H1 (cell line): ENCODE measurements at regions not wholly inside any gene's neighbourhood (a gene's known extent, or its start where the extent isn't known, plus 50 kb on each side); places are given as distances from the start of the nearest gene placed in this dataset.

Experiments
- CTCF ChIA-PET: fragments of 300-600 bp; sonication (Branson Sonifier 250); formaldehyde crosslinking; loops from one replicate; lab custom pipeline; 2021; ENCODE audit not compliant: partially characterized antibody; lab: Charles Lee
- POLR2A ChIA-PET: fragments of 300-600 bp; sonication (Branson Sonifier 250); formaldehyde crosslinking; loops from one replicate; lab custom pipeline; 2021; ENCODE audit warnings: inconsistent platforms; ENCODE audit not compliant: partially characterized antibody; lab: Charles Lee
- DNase-seq, 2 experiments: peaks; one replicate each; pipeline versions ENCODE4 v3.0.0 to v3.0.0-alpha.2; 2010 to 2022; ENCODE audit warnings: low spot score in 2 of 2, low read depth in 1 of 2, mixed read lengths in 1 of 2
- FAIRE-seq: peaks from 2 replicates; lab custom pipeline; 2011; peaks lifted over from hg19 to GRCh38; lab: Jason Lieb, UNC
- H2AFZ ChIP-seq: 2 replicates; pipeline ENCODE4 v1.8.1; 2012; ENCODE audit warnings: low read length, inconsistent platforms
- H2AK5ac ChIP-seq: 2 replicates; pipeline ENCODE4 v1.6.1; 2013; ENCODE audit warnings: low read depth, low read length
- H2BK120ac ChIP-seq: replicated peaks from 2 replicates; pipeline ENCODE3; 2013; ENCODE audit warnings: low read depth, low read length, inconsistent platforms
- H2BK12ac ChIP-seq: 2 replicates; pipeline ENCODE4 v1.6.1; 2013; ENCODE audit warnings: low read depth, low read length
- H2BK15ac ChIP-seq: 2 replicates; pipeline ENCODE4 v1.6.1; 2013; ENCODE audit warnings: low read length
- H2BK20ac ChIP-seq: 2 replicates; pipeline ENCODE4 v1.6.1; 2013; ENCODE audit warnings: low read length
- H2BK5ac ChIP-seq: 2 replicates; pipeline ENCODE4 v1.6.1; 2013; ENCODE audit warnings: low read depth, low read length
- H3K14ac ChIP-seq: 2 replicates; pipeline ENCODE4 v1.6.1; 2013; ENCODE audit warnings: inconsistent platforms; ENCODE audit not compliant: insufficient read length
- H3K18ac ChIP-seq: 2 replicates; pipeline ENCODE4 v1.6.1; 2013; ENCODE audit warnings: low read length; ENCODE audit errors: extremely low read depth
- H3K23ac ChIP-seq: 2 replicates; pipeline ENCODE4 v1.6.1; 2013; ENCODE audit warnings: inconsistent platforms; ENCODE audit not compliant: insufficient read length
- H3K23me2 ChIP-seq: 2 replicates; pipeline ENCODE4 v1.6.1; 2013; ENCODE audit warnings: low read depth, low read length
- H3K27ac ChIP-seq: 2 replicates; pipeline ENCODE4 v1.6.1; 2011; ENCODE audit warnings: low read depth, low read length, inconsistent platforms
- H3K27me3 ChIP-seq, 4 experiments: replicated peaks in 1 of 4; 1 replicate in 1 of 4; 2 replicates in 3 of 4; pipeline versions ENCODE4 v1.6.1 to v1.8.1; 2011 to 2013; ENCODE audit warnings: low read length in 3 of 4, mild to moderate bottlenecking in 3 of 4, inconsistent platforms in 2 of 4, mixed read lengths in 2 of 4, moderate library complexity in 1 of 4; ENCODE audit not compliant: control insufficient read depth in 3 of 4, insufficient read depth in 3 of 4; ENCODE audit errors: extremely low read depth in 1 of 4
- H3K36me3 ChIP-seq, 4 experiments: 2 replicates each; pipeline versions ENCODE4 v1.6.1 to v1.8.1; 2011 to 2013; ENCODE audit warnings: mild to moderate bottlenecking in 4 of 4, low read length in 3 of 4, moderate library complexity in 2 of 4, control low read depth in 1 of 4, inconsistent platforms in 1 of 4; ENCODE audit not compliant: insufficient read depth in 4 of 4, control insufficient read depth in 2 of 4
- H3K4ac ChIP-seq: replicated peaks from 2 replicates; pipeline ENCODE3; 2013; ENCODE audit warnings: low read length, low read depth, mixed read lengths, inconsistent platforms; ENCODE audit not compliant: insufficient read length
- H3K4me1 ChIP-seq, 4 experiments: replicated peaks in 1 of 4; 1 replicate in 1 of 4; 2 replicates in 3 of 4; pipeline versions ENCODE4 v1.6.1 to v1.8.1; 2011 to 2013; ENCODE audit warnings: low read length in 3 of 4, inconsistent platforms in 2 of 4, mixed read lengths in 1 of 4; ENCODE audit not compliant: insufficient read depth in 4 of 4, control insufficient read depth in 3 of 4
- H3K4me2 ChIP-seq, 2 experiments: 2 replicates each; pipeline versions ENCODE4 v1.6.1 to v1.8.1; 2011 to 2013; ENCODE audit warnings: low read depth in 2 of 2, low read length in 2 of 2, control low read depth in 1 of 2, inconsistent platforms in 1 of 2, mild to moderate bottlenecking in 1 of 2; ENCODE audit not compliant: insufficient read depth in 1 of 2
- H3K4me3 ChIP-seq, 4 experiments: fragments of 200-600, 300-600 bp in 1 of 4; sonication (generic), shearing (Covaris generic), sonication (Bioruptor Twin) in 1 of 4; 2 replicates each; pipeline versions ENCODE4 v1.5.1 to v1.8.1; 2011 to 2016; ENCODE audit warnings: low read length in 4 of 4, low read depth in 3 of 4, control low read depth in 2 of 4, inconsistent platforms in 2 of 4, mild to moderate bottlenecking in 2 of 4, mixed read lengths in 1 of 4, moderate library complexity in 1 of 4; ENCODE audit not compliant: insufficient read depth in 2 of 4; ENCODE audit errors: extremely low read depth in 1 of 4
- H3K56ac ChIP-seq: replicated peaks from 2 replicates; pipeline ENCODE3; 2013; ENCODE audit warnings: low read depth, mild to moderate bottlenecking, mixed read lengths, low read length, inconsistent platforms; ENCODE audit not compliant: insufficient read length
- H3K79me1 ChIP-seq: 2 replicates; pipeline ENCODE4 v1.6.1; 2013; ENCODE audit warnings: low read depth, low read length, control low read depth
- H3K79me2 ChIP-seq, 2 experiments: 2 replicates each; pipeline versions ENCODE4 v1.6.1 to v1.8.1; 2012 to 2013; ENCODE audit warnings: low read length in 2 of 2, mild to moderate bottlenecking in 2 of 2, inconsistent platforms in 1 of 2; ENCODE audit not compliant: insufficient read depth in 2 of 2, control insufficient read depth in 1 of 2
- H3K9ac ChIP-seq, 4 experiments: replicated peaks in 1 of 4; 1 replicate in 1 of 4; 2 replicates in 3 of 4; pipeline versions ENCODE4 v1.6.1 to v1.8.1; 2011 to 2013; ENCODE audit warnings: low read depth in 3 of 4, low read length in 3 of 4, control low read depth in 2 of 4, mild to moderate bottlenecking in 2 of 4, moderate library complexity in 2 of 4, inconsistent platforms in 1 of 4; ENCODE audit errors: extremely low read depth in 1 of 4
- H3K9me3 ChIP-seq, 2 experiments: 2 replicates each; pipeline versions ENCODE4 v1.6.1 to v1.8.1; 2012 to 2013; ENCODE audit warnings: mild to moderate bottlenecking in 2 of 2, moderate library complexity in 2 of 2, control low read depth in 1 of 2, inconsistent platforms in 1 of 2, low read depth in 1 of 2, low read length in 1 of 2, mixed read lengths in 1 of 2; ENCODE audit not compliant: insufficient read depth in 2 of 2
- H4K20me1 ChIP-seq, 2 experiments: replicated peaks in 1 of 2; 2 replicates each; pipeline versions ENCODE3 to v1.8.1; 2011 to 2013; ENCODE audit warnings: inconsistent platforms in 2 of 2, low read length in 2 of 2, mild to moderate bottlenecking in 1 of 2; ENCODE audit not compliant: insufficient read depth in 2 of 2, control insufficient read depth in 1 of 2
- H4K5ac ChIP-seq: 2 replicates; pipeline ENCODE4 v1.6.1; 2013; ENCODE audit warnings: low read length, low read depth, mixed read lengths, inconsistent platforms; ENCODE audit not compliant: insufficient read length
- H4K8ac ChIP-seq: 2 replicates; pipeline ENCODE4 v1.8.0; 2013; ENCODE audit warnings: mild to moderate bottlenecking, moderate library complexity, low read length, inconsistent platforms; ENCODE audit not compliant: insufficient read depth; ENCODE audit errors: extremely low read depth
- H4K91ac ChIP-seq: replicated peaks from 2 replicates; pipeline ENCODE3; 2013; ENCODE audit warnings: low read length, mixed read lengths, inconsistent platforms; ENCODE audit not compliant: insufficient read length
- JUN ChIP-seq: IDR thresholded peaks from 2 replicates; pipeline ENCODE4 v1.6.1; 2011; ENCODE audit warnings: low read depth, mild to moderate bottlenecking, improper control_type of control experiment, low read length
- JUND ChIP-seq: IDR thresholded peaks from 2 replicates; pipeline ENCODE4 v1.6.1; 2011; ENCODE audit warnings: mild to moderate bottlenecking, improper control_type of control experiment, low read length
- KDM1A ChIP-seq: fragments of 200-600, 300-600 bp; sonication (generic); IDR thresholded peaks from 2 replicates; pipeline ENCODE4 v1.7.1; 2016; ENCODE audit warnings: mild to moderate bottlenecking, low read length, borderline replicate concordance
- NRF1 ChIP-seq: IDR thresholded peaks from 2 replicates; pipeline ENCODE4 v1.6.1; 2011; ENCODE audit warnings: mild to moderate bottlenecking, low read depth, low read length, improper control_type of control experiment
- RNF2 ChIP-seq: fragments of 200-900, 300-1000 bp; sonication (generic); IDR thresholded peaks from 2 replicates; pipeline ENCODE4 v1.7.1; 2016; ENCODE audit warnings: borderline replicate concordance, low read depth, mild to moderate bottlenecking, antibody characterized with exemption, low read length; ENCODE audit not compliant: poor library complexity, severe bottlenecking; ENCODE audit errors: missing control alignments
- SP2 ChIP-seq: IDR thresholded peaks from 2 replicates; pipeline ENCODE4 v1.6.1; 2012; ENCODE audit warnings: mild to moderate bottlenecking, low read length, inconsistent platforms
- SRF ChIP-seq: IDR thresholded peaks from 2 replicates; pipeline ENCODE4 v1.6.1; 2011; ENCODE audit warnings: mild to moderate bottlenecking, low read depth, low read length, moderate library complexity
- TAF7 ChIP-seq: optimal IDR thresholded peaks from 2 replicates; pipeline ENCODE3; 2011; ENCODE audit warnings: low read depth, mild to moderate bottlenecking, inconsistent platforms, low read length, moderate library complexity, borderline replicate concordance
- TBP ChIP-seq: IDR thresholded peaks from 2 replicates; pipeline ENCODE4 v1.6.1; 2011; ENCODE audit warnings: low read depth, low read length, improper control_type of control experiment
- TEAD4 ChIP-seq: IDR thresholded peaks from 2 replicates; pipeline ENCODE4 v1.6.1; 2012; ENCODE audit warnings: low read depth, low read length, inconsistent platforms, mixed read lengths
- WGBS, 2 experiments: shearing (Covaris generic) in 1 of 2; methylation state at CpG; one replicate each; pipeline versions ENCODE4 v1.1.6 to v1.1.7; 2013 to 2015; ENCODE audit warnings: low lambda C conversion rate in 2 of 2, mixed read lengths in 2 of 2, inconsistent platforms in 1 of 2, low coverage in 1 of 2, missing lambda C conversion rate in 1 of 2; ENCODE audit not compliant: insufficient replicate concordance in 2 of 2, insufficient coverage in 1 of 2, insufficient read length in 1 of 2; ENCODE audit errors: extremely low coverage in 1 of 2, missing lambda C conversion rate in 1 of 2; 5-methylcytosine and 5-hydroxymethylcytosine counted together
- TF ChIP-seq, protein P1 (sequence below): IDR thresholded peaks from 2 replicates; pipeline ENCODE4 v1.6.1; 2011; ENCODE audit warnings: low read length, improper control_type of control experiment
- TF ChIP-seq, protein P2 (sequence below): IDR thresholded peaks from 2 replicates; pipeline ENCODE4 v1.6.1; 2012; ENCODE audit warnings: inconsistent platforms

DNA sequence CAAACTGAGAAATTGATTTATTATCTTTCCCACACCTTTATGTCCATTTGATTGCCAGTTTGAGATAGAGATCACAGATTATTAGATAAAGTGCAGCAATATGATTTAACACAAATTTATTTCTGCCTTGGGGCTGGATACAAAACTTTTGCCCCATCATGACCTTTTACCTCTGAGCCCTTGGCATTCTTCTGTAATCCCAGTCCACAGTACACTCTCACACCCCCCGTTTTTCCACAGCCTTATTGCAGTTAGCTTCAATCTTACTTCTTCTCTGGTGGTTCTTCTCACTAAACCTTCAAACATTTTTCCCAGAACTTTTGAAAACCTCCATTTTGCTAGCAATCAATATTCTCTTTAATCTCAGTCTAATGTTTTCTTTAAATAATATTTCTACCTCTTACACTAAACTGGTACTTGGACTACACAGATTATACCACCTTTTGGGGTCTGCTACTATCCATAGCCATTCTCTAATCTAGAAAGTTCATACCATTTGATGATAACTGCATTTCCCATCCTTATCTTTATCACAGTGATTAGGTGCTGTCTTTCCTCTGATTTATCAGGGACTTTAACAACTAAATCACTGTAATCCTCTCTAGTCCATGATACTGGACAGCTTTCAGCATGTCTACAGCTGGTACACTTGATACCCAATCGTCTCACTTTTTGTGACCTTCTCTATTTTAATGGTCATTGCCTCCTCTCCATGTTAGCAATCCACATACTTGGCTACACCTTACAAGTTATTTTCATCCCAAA is 186.7 kb upstream of the PDE3A start:
- no peak overlapping the region for H4K91ac ChIP-seq
- CTCF ChIA-PET, result no interaction called here
- WGBS, 2 experiments, result 77% methylated on average over 2 of the region's 2 CpGs; no CpG with 5 or more reads in 1 of the 2 experiments
- TF ChIP-seq, protein P1, sequence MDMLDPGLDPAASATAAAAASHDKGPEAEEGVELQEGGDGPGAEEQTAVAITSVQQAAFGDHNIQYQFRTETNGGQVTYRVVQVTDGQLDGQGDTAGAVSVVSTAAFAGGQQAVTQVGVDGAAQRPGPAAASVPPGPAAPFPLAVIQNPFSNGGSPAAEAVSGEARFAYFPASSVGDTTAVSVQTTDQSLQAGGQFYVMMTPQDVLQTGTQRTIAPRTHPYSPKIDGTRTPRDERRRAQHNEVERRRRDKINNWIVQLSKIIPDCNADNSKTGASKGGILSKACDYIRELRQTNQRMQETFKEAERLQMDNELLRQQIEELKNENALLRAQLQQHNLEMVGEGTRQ, result no peak
- TF ChIP-seq JUND (no peak), TBP (no peak), SP2 (no peak), SRF (no peak), TAF7 (no peak), KDM1A (no peak), NRF1 (no peak), JUN (no peak), RNF2 (no peak), TEAD4 (no peak)
- TF ChIP-seq, protein P2, sequence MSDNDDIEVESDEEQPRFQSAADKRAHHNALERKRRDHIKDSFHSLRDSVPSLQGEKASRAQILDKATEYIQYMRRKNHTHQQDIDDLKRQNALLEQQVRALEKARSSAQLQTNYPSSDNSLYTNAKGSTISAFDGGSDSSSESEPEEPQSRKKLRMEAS, result no peak

More for the DNA sequence above, 186.7 kb upstream of the PDE3A start:
- no peak overlapping the region for H2AFZ ChIP-seq
- no peak for FAIRE-seq
- H3K36me3 ChIP-seq, result no peaks in the 10 kb centered on the region
- H2BK20ac ChIP-seq, result no peak overlapping the region
- no peak overlapping the region for H3K9ac ChIP-seq
- H3K56ac ChIP-seq, result no peak overlapping the region
- H3K4me2 ChIP-seq, result no peak overlapping the region
- no peak overlapping the region for H4K8ac ChIP-seq
- H3K23me2 ChIP-seq, result no peaks in the 10 kb centered on the region
- no peaks in the 10 kb centered on the region for H3K79me1 ChIP-seq
- H3K27ac ChIP-seq, result no peak overlapping the region
- no peaks in the 10 kb centered on the region for H3K9me3 ChIP-seq
- no peaks in the 10 kb centered on the region for H4K20me1 ChIP-seq
- no peak for DNase-seq
- H3K4me3 ChIP-seq, result no peak overlapping the region
- H3K27me3 ChIP-seq, result no peaks in the 10 kb centered on the region
- POLR2A ChIA-PET, result no interaction called here
- no peak overlapping the region for H4K5ac ChIP-seq
- no peak overlapping the region for H3K23ac ChIP-seq
- H3K14ac ChIP-seq, result no peak overlapping the region
- no peak overlapping the region for H2BK120ac ChIP-seq
- H2BK5ac ChIP-seq, result no peak overlapping the region
- H3K79me2 ChIP-seq, result no peaks in the 10 kb centered on the region
- no peak overlapping the region for H3K18ac ChIP-seq
- H3K4ac ChIP-seq, result no peak overlapping the region
- H2BK12ac ChIP-seq, result no peak overlapping the region
- no peak overlapping the region for H2AK5ac ChIP-seq
- no peak overlapping the region for H2BK15ac ChIP-seq
- H3K4me1 ChIP-seq, result no peaks in the 10 kb centered on the region
